ENCODE measurements at regions not wholly inside any gene's neighbourhood (a gene's known extent, or its start where the extent isn't known, plus 50 kb on each side); places are given as distances from the start of the nearest gene placed in this dataset.

DNA sequence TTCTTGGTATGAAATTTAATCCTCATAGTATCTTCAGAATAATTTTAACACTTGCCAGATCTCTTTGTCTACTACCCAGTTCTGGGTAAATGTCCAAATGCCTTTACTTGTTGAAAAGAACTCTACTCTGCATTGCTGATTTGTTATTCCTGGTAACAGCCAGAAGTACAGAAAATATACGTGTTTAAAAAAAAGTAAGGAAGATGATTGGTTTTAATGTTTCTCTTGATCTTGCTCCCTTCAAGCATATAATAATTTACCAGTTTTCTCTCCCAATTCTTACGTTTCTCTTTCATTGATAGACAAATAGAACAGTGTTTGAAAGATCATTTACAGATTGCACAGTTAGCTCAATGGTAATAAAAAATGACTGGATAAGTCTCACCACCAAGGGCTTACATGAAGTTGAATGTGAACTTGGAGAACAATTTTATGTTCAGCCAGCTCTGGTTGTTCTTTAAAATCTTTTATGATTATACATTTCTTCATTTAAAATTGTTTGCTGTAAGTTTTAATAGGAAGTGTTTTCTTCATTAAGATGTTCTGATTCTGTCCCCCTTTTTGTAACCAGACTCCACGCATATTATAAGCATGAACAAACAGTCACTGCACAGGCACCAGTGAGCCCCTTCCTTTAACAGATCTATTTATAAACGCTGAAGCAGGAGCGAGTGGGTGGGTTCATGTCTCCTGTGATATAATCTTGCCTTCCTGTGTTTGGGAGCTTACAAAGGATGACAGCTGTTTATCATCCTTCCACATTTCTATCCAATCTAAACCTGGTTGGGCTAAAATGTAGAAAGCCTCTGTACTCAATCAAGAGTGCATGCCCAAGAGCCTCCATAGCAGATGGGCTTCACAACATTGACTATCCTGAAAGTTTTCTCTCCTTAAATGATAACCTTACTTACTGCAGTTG is 299.5 kb downstream of the PRL start:
- no peak for DNase-seq (ENCODE audit: low read depth)

DNA sequence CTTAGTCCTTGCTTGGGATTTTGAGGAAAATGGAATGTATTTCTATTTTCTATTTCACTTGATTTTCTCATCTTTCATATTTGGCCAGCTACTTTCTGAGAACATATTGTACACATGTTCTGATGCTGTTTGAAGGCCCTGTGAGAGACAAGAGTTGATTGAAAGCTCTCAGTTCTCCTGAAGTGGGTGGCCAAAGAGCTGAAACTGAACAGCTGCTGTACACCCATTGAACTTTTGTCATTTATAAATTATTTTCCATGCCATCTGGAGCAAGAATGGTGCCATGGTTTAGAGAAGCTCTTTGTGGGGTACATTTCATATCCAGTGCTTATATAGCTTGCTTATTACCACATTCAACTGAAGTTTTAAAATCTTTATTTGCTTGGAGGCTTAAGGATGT is 298.3 kb downstream of the PRL start:
- no peak for DNase-seq (ENCODE audit: low read depth)

DNA sequence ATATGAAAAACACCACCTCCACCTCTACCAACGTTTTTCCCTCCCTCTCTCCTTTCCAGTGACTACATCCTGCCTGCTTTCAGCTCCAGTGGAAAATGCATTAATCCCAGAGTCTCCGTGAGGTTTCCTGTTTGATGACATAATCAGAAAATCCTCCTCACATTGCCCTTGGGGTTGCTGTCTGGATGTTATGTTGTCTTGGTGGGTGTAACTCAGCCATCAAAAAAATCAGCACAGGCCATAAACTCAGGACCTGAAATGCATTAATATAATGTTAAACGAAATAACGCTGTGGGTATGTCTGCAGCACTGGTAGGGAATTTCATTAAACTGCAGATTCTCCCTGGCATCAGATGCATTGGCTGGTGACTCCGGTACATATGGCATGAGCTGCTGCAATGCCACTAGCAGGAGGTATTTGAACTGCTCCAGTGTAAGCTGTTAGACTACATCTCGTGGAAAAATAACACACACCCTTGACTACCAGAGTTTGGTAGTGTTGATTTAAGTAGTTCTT is 297.8 kb downstream of the PRL start:
- DNase-seq (ENCODE audit: low read depth) = peak; percentile 66

DNA sequence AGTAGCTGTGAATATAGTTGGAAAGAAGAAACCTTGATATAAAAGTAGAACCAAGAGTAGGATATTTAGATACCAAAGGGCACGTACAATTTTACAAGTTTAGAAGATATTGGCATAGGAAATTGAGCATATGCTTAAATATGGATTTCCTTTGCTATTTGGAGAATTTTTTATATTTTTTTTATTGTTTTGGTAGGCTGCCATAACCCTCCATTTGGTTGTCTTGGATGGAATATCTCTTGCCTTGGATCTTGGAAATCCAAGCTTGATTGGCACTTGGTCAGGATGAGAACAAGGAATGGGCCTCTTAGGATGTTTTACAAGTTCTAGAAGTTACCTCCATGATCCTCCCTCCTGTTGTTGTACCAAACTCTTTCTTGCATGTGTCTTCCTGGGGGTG is 297.1 kb downstream of the PRL start:
- no peak for DNase-seq (ENCODE audit: low read depth)

DNA sequence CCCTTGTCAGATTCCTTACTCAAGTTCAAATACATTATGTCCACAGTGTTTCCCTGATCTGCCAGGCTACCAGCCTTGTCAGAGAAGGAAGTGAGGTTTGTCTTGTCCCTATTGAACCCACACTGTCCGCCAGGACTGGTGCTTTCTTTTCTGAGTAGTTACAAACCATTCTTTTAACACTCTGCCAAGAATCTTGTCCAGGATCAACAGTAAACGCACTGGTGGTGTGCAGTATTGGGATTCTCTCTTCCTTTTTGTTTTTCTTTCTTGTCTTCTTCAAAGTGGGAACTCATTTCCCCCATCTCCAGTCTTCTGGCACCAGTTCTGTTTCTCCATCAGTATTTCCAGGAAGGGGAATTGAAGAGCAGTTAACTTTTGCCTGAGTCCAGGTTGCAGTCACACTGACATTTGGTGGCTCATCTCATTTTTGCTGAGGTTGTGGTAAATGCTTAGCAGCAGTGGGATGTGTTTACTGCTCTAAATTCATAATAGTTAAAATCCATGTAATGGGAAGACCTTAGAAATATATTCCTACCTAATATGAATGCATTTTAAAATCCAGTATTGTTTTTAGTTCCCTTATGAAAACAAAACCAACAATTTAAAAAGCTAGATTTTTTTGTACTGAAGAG is 295.3 kb downstream of the PRL start:
- no peak for DNase-seq (ENCODE audit: low read depth)

DNA sequence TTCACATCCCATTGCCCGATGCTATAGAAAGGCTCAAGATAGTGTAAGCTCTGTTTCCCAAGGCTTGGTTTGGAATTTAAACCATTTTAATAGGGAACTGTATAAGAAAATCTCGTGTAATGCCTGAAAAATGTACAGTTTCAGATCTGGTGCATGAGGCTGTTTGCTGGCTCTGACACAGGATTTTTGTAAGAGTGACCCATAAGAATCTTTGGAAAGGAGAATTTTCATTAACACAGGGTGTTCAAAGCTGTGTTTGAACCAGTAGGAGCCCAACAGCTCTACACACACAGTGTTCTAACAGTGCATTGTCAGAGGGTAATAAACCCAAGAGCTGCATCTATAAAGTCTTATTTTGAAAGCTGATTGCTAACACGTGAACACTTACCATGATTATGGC is 293.5 kb downstream of the PRL start:
- no peak for DNase-seq (ENCODE audit: low read depth)

DNA sequence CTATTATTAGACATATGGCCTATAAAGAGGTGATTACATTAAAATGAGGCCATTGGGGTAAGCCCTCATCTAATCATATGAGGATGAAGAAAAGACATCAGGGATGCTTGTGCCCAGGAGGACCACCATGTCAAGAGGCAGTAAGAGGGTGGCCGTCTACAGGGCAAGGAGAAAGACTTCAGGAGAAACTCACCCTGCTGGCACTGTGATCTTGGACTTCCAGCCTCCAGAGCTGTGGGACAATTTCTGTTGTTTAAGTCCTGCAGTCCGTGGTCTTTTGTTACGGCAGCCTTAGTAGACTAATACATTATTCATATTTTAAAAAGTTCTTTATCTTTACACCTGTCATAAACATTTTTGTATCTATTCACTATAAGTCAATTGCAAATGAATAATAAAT is 290.0 kb downstream of the PRL start:
- DNase-seq (ENCODE audit: low read depth) = no peak

DNA sequence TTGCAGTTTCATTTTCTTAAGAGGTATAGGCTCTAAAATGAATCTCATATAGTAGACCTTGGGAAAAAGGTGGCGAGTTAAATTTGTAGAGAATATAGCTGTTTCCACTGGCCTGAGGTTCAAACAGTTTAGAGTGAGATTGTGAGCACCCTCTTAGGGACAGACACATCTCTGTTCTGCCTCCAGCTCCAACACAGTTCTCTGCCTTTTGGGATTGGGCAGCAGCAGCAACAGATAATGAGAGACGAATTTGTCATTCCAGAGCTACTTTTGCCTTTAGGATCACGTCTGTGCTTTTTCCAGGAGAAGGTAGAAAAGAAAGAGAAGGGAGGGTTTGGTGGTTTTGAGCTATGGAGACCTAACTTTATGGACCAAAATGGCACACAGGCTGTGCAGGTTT is 289.4 kb downstream of the PRL start:
- DNase-seq (ENCODE audit: low read depth) = no peak

DNA sequence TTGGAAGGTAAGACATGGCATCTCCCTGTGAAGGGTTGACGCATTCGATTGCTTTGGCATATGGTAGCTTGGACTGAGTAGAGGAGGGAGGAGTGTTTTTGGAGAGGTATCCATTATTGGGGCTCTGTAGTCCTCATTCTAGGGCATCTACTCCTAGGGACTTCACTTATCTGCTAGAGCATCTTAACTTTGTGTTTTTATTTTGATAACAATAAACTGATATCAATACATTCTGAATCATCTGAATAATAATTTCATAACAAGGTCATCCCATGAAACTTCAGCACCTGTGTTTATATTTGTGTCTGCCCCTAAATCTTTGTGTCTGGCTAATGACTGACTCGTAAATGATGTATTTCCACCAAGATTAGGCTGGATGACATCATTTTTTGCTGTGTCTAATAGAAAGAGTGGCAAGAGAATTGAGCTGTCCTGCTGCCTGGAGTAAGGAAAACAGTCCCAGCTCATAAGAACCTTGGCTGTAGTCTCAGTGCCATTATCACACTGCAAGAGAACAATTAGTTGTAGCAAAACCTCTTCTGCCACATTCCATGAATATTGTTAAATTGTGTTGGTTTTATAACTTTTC is 288.5 kb downstream of the PRL start:
- DNase-seq (ENCODE audit: low read depth) = no peak

DNA sequence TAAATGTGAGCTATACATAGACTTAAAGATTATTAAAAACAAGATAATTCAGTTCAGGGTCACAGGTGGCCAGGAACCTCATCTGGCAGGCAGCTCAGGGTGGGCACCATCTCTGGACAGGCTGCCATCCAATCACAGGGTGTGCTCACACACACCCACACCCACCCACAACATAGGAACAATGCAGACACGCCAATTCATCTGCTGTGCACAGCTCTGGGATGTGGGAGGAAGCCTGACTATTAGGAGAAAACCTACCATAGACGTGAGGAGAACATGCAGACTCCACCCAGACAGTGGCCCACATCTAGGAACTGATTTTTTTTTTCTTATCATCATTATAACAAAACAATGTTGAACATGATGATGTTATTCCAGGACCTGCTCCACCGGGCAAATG is 286.7 kb downstream of the PRL start:
- no peak for DNase-seq (ENCODE audit: low read depth)

DNA sequence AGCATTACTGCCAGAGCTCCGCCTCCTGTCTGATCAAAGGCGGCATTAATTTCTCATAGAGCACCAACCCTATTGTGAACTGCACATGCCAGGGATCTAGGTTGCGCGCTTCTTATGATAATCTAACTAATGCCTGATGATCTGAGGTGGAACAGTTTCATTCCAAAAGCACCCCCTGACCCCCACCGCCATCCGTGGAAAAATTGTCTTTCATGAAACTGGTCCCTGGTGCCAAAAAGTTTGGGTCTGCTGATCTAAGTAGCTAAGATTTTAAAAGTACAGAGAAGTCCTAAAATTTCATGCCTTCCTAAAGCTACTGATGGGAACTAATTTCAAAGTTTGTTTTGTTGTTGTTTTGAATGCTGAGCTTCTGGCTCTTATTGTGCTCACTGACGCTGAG is 281.6 kb downstream of the PRL start:
- DNase-seq (ENCODE audit: low read depth) = no peak

DNA sequence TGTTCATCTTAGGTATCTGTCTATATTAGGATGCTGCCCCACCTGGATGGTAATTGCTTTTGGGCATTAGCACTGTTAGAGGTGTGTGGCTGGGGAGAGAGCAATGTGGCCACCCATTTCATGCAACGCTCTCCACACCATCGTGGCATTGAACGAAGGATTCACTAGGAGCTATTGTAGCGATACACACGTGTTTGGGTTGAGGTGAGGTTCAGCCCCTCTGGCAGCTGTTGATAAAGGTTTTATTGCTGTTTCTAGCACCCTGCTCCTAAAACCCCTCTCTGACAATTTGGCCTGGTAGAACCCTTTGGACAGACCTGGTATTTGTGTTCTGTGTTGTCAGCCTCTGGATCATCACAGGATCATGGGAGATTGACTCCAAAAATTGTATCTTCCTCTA is 280.9 kb downstream of the PRL start:
- DNase-seq (ENCODE audit: low read depth) = no peak

DNA sequence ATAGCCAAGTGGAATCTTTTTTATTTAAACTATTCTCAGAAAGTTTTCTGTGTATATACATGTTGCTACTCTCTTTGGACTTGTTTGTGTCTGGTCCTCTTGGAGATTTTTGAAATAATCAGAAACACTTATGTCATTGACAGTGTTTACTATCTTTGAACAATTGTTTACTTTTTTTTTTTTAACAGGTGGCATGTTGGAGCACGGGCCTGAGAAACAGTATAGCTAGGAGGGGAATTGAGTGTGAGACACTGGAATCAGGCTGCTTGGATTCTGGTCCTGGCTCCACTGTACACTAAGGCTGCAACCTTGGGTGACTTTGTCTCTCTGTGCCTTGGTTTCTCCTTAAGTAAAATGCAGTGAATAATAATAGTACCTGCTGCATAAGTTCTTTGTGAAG is 279.6 kb downstream of the PRL start:
- no peak for DNase-seq (ENCODE audit: low read depth)

DNA sequence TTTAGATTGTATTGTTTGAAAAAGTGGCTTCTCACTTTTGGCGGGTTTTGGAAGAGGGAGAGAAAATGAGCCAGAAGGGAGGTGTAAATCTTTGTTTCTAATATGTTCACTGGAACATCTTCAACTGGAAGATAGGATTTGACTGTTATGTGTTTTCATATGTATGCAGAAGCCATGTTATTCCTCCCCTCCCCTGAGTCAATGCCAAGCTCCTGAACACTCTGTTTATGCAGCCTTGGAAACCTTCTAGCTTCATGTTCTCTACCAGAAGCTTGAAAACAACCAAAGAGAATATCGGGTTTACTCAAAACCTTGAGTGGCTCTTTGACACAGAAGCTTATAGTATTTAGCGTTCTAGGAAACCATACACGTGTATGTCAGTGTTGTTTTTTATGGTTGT is 279.1 kb downstream of the PRL start:
- no peak for DNase-seq (ENCODE audit: low read depth)

DNA sequence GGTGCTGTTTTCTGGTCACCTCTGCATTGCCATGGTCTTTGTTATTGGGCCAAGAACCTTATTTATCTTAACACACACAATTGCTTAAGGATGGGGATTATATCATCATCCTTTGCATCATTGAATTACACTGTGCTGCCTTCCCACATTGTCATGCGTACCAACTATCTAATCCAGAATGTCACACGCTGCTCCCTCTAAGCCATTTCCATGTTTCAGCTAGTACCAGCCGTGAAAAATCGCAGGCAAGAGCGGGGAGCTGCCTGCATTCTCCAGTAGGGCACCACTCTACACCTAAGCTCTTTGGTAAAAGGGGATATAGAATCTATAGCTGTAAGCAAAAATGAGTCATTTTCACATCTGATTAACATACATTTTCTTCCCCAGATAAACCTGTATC is 277.0 kb downstream of the PRL start:
- no peak for DNase-seq (ENCODE audit: low read depth)

DNA sequence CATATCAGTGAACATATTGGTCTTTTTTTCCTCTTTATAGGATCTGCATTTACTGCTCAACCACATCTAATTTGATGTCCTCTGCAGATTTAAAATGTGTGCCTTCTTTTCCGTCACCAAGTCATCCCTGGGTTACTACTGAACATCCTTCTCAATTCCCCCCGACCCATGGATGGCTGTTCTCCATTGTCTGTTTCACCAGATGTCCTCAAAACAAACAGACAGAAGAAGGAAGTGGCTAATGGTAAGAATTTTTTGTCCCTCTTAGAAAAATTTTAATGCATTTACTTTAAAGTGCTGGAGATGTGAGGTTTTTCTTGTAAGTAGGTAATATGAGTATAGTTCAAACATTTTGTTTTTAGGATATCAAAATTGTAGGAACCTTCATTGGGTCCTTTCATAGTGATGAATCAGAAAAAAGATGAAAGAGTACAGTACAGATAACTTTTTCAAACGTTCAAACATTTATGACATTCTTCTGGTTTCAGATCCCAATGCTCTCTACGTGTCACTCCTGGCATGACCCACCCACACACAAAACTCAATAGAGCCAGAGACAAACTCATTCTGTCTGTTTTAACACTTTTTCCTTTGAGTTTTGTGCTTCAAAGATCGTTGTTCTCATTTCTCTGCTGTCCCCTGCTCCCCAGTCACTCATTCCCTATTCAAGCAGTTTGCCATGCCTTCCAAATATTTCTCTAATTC is 276.4 kb downstream of the PRL start:
- DNase-seq (ENCODE audit: low read depth) = no peak

DNA sequence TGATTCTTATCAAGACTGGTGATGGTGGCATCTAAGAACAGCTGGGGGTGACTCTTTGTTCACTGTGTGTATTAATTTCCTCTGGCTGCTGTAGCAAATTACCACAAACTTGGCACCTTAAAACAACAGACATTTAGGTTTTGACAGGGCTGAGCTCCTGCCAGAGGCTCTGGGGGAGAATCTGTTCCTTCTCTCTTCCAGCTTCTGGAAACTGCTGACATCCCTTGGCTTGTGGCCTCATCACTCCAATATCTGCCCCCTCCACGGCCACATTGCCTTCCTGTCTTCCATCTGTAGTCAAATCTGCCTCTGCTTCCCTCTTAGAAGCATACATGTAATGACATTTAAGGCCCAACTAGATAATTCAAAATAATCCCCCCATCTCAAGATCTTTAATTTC is 274.9 kb downstream of the PRL start:
- no peak for DNase-seq (ENCODE audit: low read depth)

DNA sequence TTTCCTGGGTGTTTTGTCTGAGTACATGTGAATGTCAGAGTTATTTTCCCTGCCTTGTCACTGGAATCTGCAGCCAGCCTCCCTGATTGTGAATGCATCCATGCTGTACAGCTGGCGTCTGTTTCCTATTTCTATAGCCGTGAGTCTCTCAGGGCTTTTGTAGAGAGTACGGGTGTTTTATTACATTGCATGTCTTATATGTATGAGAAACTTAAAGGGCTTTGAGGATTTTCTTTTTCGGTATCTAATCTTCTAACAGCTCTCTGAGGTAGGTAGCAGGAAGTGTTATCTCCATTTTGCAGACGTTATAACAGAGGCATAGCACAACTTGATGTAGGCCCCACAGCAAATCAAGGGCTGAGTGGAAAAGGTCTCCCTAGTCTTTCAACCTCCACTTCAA is 272.9 kb downstream of the PRL start:
- no peak for DNase-seq (ENCODE audit: low read depth)

DNA sequence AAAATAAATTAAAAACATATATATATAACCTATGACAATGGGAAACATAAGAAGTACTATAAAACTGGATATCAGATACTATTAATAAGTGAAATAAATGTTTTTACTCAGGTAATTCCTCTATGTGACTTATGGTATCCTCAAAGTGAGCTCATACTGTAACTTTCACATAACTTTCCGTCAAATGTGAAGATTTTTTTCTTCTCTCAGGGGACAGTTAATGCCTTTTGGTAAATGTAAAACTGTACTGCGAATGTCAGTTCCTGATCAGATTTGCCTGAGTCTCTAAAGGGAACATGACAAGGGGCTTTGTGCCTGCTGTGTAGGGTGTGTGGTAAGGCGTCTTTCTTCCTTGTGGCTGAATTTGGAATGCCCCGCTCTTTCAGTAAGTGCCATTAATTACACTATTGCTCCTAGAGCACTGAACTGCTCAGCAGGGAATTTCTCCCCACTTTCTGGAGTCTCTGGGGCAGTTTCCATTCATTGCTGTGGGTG is 271.8 kb downstream of the PRL start:
- DNase-seq (ENCODE audit: low read depth) = no peak

DNA sequence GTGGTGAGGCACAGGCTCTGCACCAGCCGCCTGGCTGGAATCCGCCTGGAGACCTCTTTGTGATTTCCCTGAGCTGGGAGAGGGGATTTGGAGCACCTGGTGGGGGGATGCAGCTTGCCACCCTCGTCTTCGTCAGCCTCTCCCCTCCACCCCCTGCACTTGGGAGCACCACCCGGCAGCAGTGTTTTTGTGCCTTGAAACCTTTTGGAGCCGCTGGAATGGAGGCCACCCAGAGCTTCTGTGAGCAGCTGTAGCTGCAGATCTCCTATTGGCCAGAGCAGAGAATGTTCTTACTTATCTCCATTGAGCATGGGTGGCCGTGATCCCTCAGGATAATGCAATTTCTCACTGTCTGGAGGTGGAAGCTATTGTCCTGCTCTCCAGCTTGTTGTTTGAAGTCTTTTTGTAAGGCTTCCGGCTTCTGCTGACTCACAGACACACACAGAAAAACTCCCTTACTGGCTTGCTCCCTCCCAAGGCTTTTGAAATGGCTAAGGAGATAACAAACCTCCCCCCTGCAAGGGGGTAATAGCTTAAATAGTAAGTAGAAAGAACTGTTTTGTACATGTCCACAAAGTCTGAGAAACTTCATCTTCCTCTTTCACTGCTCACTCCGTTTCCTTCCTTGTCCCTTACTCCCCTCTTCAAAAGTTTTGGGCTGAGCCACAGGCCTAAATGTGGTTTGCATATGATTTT is 271.2 kb downstream of the PRL start:
- DNase-seq (ENCODE audit: low read depth) = peak; percentile 91

DNA sequence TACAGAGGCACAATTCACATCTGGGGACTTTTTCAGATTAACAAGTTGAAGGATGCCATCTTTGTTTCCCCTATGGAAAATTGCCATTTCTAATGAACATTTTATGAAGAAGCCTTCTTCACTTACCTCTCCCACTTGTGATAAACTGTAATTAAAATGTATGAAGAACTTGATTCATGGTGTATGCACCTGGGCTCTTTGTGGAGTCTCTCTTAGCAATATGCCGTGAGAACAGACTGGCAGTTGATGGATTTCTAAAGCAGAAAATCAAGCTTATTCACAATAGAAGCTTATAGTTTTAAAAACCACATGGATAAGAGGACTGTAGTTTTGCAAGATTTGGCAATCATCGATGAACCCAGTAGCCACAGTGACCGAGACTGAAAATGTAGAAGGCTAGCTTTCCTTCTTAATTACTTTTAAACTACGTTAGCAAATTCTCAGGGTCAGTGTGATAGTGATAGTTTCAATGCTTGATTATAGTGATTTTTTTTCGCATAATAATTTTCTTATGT is 270.6 kb downstream of the PRL start:
- no peak for DNase-seq (ENCODE audit: low read depth)

Data from non-pigmented ciliary epithelial cell (primary cell).